Panc1 (cell line): ENCODE measurements at regions not wholly inside any gene's neighbourhood (a gene's known extent, or its start where the extent isn't known, plus 50 kb on each side); places are given as distances from the start of the nearest gene placed in this dataset.

Source experiments
- ATAC-seq: fragments of 200-7000 bp; cut with Tn5 transposase; 2 replicates; pipeline ENCODE4 v1.9.1; 2020; ENCODE audit warnings: mild to moderate bottlenecking, moderate library complexity
- BruUV-seq: library from RNA; stranded (reverse); fragments of 400-500 nt; replicated peaks from 2 replicates; lab custom pipeline; 2021; lab: Mats Ljungman, UMichigan
- CTCF ChIA-PET: fragments of 300-600 bp; sonication (Branson Sonifier 250); formaldehyde crosslinking; loops from one replicate; lab custom pipeline; 2022; ENCODE audit warnings: antibody characterized with exemption; lab: Charles Lee
- POLR2A ChIA-PET: fragments of 300-600 bp; sonication (Branson Sonifier 250); formaldehyde crosslinking; loops from one replicate; lab custom pipeline; 2022; ENCODE audit warnings: antibody characterized with exemption; lab: Charles Lee
- DNase-seq: peaks from one replicate; pipeline ENCODE4 v3.0.0-alpha.2; 2010; ENCODE audit warnings: low read depth, low spot score
- H3K27ac ChIP-seq: 2 replicates; pipeline ENCODE4 v1.5.1; 2011; ENCODE audit warnings: mild to moderate bottlenecking, low read length, inconsistent platforms
- H3K27me3 ChIP-seq: fragments of 200-500 bp; sonication (Bioruptor generic); 2 replicates; pipeline ENCODE4 v1.6.0; 2014; ENCODE audit warnings: low read length, inconsistent platforms; ENCODE audit not compliant: control insufficient read depth, insufficient read depth
- H3K36me3 ChIP-seq: fragments of 200-500 bp; sonication (Bioruptor generic); 2 replicates; pipeline ENCODE4 v1.5.1; 2014; ENCODE audit warnings: inconsistent platforms, mild to moderate bottlenecking, low read length, moderate library complexity; ENCODE audit not compliant: control insufficient read depth, insufficient read depth
- H3K4me1 ChIP-seq: 2 replicates; pipeline ENCODE4 v1.5.1; 2011; ENCODE audit warnings: inconsistent platforms, mild to moderate bottlenecking, low read length, moderate library complexity; ENCODE audit not compliant: control insufficient read depth, insufficient read depth
- H3K4me3 ChIP-seq, 2 experiments: 2 replicates each; pipeline ENCODE4 v1.5.1; 2011 to 2012; ENCODE audit warnings: low read depth in 2 of 2, low read length in 2 of 2, mild to moderate bottlenecking in 2 of 2, inconsistent platforms in 1 of 2, moderate library complexity in 1 of 2
- H3K9me3 ChIP-seq: fragments of 200-500 bp; sonication (Bioruptor generic); 2 replicates; pipeline ENCODE4 v1.5.1; 2014; ENCODE audit warnings: low read depth, mild to moderate bottlenecking, inconsistent platforms, low read length, moderate library complexity; ENCODE audit not compliant: control insufficient read depth, insufficient read depth
- CTCF ChIP-seq: fragments of 450-650 bp; IDR thresholded peaks from 2 replicates; pipeline ENCODE4 v1.5.1; 2017; ENCODE audit warnings: mild to moderate bottlenecking
- POLR2AphosphoS5 ChIP-seq: IDR thresholded peaks from 2 replicates; pipeline ENCODE4 v1.6.1; 2012; ENCODE audit warnings: mild to moderate bottlenecking, low read depth, low read length, moderate library complexity
- REST ChIP-seq, 2 experiments: IDR thresholded peaks; 2 replicates each; pipeline ENCODE4 v1.6.1; 2011 to 2012; ENCODE audit warnings: low read depth in 2 of 2, control low read depth in 1 of 2, low read length in 1 of 2, mild to moderate bottlenecking in 1 of 2, moderate library complexity in 1 of 2; ENCODE audit not compliant: insufficient read depth in 1 of 2
- SIN3A ChIP-seq: IDR thresholded peaks from 2 replicates; pipeline ENCODE4 v1.6.1; 2012; ENCODE audit warnings: low read depth, mild to moderate bottlenecking, low read length, moderate library complexity, borderline replicate concordance; ENCODE audit not compliant: insufficient read depth
- TCF7L2 ChIP-seq: IDR thresholded peaks from 2 replicates; pipeline ENCODE4 v1.6.1; 2011; ENCODE audit warnings: mild to moderate bottlenecking, low read depth, low read length, inconsistent platforms
- in situ Hi-C: cut with HindIII; loops from 2 replicates; pipeline ENCODE4 v1.10.0; 2016; ENCODE audit warnings: low sequenced_read_pairs, low pct_unique_long_range_greater_than_20kb
- intact Hi-C: fragments of 100-400 bp; cut with micrococcal nuclease; formaldehyde crosslinking; loops from one replicate; pipeline ENCODE4 v1.10.0; 2022; ENCODE audit not compliant: unreplicated experiment

- DNase-seq (no peak), ATAC-seq (no peak)
- POLR2A ChIA-PET: no interaction called here
- CTCF ChIA-PET: interaction anchor here (0.6 kb wide), 1 partner anchor 41 kb away, joined by 3 read pairs; no protein-coding TSS in a partner anchor
- Histone ChIP-seq H3K36me3 (no peaks in the 10 kb centered on the region; the same call in 1 of the 2 replicates), H3K4me3 (no peak overlapping the region), H3K27ac (no peak overlapping the region), H3K9me3 (no peaks in the 10 kb centered on the region), H3K27me3 (no peaks in the 10 kb centered on the region), H3K4me1 (no peaks in the 10 kb centered on the region)
- in situ Hi-C loops (no loop called here), intact Hi-C loops (no loop called here)
- BruUV-seq: no TSS peak
- TF ChIP-seq SIN3A: no peak
- no peak for TF ChIP-seq POLR2AphosphoS5
- no peak for TF ChIP-seq CTCF
- no peak for TF ChIP-seq REST (IDR thresholded peaks at IDR 0.05; ENCODE audit: insufficient read depth in 1 of 2, low read depth in 2 of 2, low read length in 1 of 2)
- no peak for TF ChIP-seq TCF7L2
These were observed 540.6 kb downstream of the MDFIC start for GRCh38 chr7:115462301-115463015.

- Histone ChIP-seq H3K27ac (no peak overlapping the region), H3K4me1 (no peaks in the 10 kb centered on the region), H3K27me3 (no peaks in the 10 kb centered on the region), H3K9me3 (no peaks in the 10 kb centered on the region), H3K4me3 (no peak overlapping the region), H3K36me3 (no peaks in the 10 kb centered on the region)
- intact Hi-C loops: no loop called here
- TF ChIP-seq REST (IDR thresholded peaks at IDR 0.05; ENCODE audit: insufficient read depth in 1 of 2, low read depth in 2 of 2, low read length in 1 of 2) (no peak), POLR2AphosphoS5 (no peak), SIN3A (no peak), TCF7L2 (no peak), CTCF (no peak)
- ATAC-seq (no peak), DNase-seq (no peak)
- no TSS peak for BruUV-seq
- POLR2A ChIA-PET: no interaction called here
- in situ Hi-C loops: no loop called here
- CTCF ChIA-PET: no interaction called here
These were observed 527.8 kb downstream of the MDFIC start for GRCh38 chr7:115449689-115450088.
